ENCODE measurements at regions not wholly inside any gene's neighbourhood (a gene's known extent, or its start where the extent isn't known, plus 50 kb on each side); places are given as distances from the start of the nearest gene placed in this dataset.

GRCh38 chr5:165626161-165626560 is 2120.7 kb downstream of the MAT2B start:
- H3K4me2 ChIP-seq (ENCODE audit: control insufficient read depth, extremely low read depth, insufficient read depth, low read depth, low read length) = no peak overlapping the region
- FAIRE-seq = no peak

GRCh38 chr5:165627548-165628170 is 2122.2 kb downstream of the MAT2B start:
- Histone ChIP-seq H4K20me1 (ENCODE audit: control insufficient read depth, extremely low read depth, insufficient read depth, low read length) (no peaks in the 10 kb centered on the region), H3K36me3 (ENCODE audit: control insufficient read depth in 2 of 2, extremely low read depth in 1 of 2, insufficient read depth in 2 of 2, low read length in 2 of 2) (no peaks in the 10 kb centered on the region), H3K9me1 (ENCODE audit: control insufficient read depth, extremely low read depth, insufficient read depth, low read length) (no peaks in the 10 kb centered on the region), H3K9ac (ENCODE audit: control insufficient read depth, extremely low read depth, insufficient read depth, low read length) (no peak overlapping the region), H3K4me1 (ENCODE audit: control insufficient read depth, extremely low read depth, insufficient read depth, low read length) (no peaks in the 10 kb centered on the region), H3K4me3 (ENCODE audit: control insufficient read depth in 2 of 3, extremely low read depth in 1 of 3, insufficient read depth in 2 of 3, low read depth in 1 of 3, low read length in 3 of 3) (no peak overlapping the region), H3K4me2 (ENCODE audit: control insufficient read depth, extremely low read depth, insufficient read depth, low read depth, low read length) (no peak overlapping the region), H3K27ac (ENCODE audit: control insufficient read depth, insufficient read depth, low read length) (no peak overlapping the region), H3K79me2 (ENCODE audit: control insufficient read depth, insufficient read depth, low read length) (no peaks in the 10 kb centered on the region), H2AFZ (ENCODE audit: control insufficient read depth, low read length) (no peak overlapping the region), H3K27me3 (ENCODE audit: control insufficient read depth, extremely low read depth, insufficient read depth, low read length) (no peaks in the 10 kb centered on the region), H3K9me3 (ENCODE audit: control insufficient read depth, low read depth, low read length) (no peaks in the 10 kb centered on the region)
- no peak for DNase-seq (ENCODE audit: low read depth, low spot score)
- dilution Hi-C loops (cut with MboI; ENCODE audit: extremely low pct_ligation_motif_present, low sequenced_read_pairs) = no loop called here
- FAIRE-seq = no peak
- TF ChIP-seq EZH2 (IDR thresholded peaks at IDR 0.05; ENCODE audit: low read length) (no peak), CTCF (optimal IDR thresholded peaks at IDR 0.05 in 1 of 3, IDR thresholded peaks at IDR 0.05 in 1 of 3, conservative IDR thresholded peaks at IDR 0.05 in 1 of 3; ENCODE audit: extremely low read depth in 1 of 3, insufficient read depth in 2 of 3, low read length in 3 of 3) (no peak)

More at GRCh38 chr5:165626161-165626560, 2120.7 kb downstream of the MAT2B start:
- dilution Hi-C loops (cut with MboI; ENCODE audit: extremely low pct_ligation_motif_present, low sequenced_read_pairs) = no loop called here
- Histone ChIP-seq H3K79me2 (ENCODE audit: control insufficient read depth, insufficient read depth, low read length) (no peaks in the 10 kb centered on the region), H3K9me3 (ENCODE audit: control insufficient read depth, low read depth, low read length) (no peaks in the 10 kb centered on the region), H4K20me1 (ENCODE audit: control insufficient read depth, extremely low read depth, insufficient read depth, low read length) (no peaks in the 10 kb centered on the region), H3K36me3 (ENCODE audit: control insufficient read depth in 2 of 2, extremely low read depth in 1 of 2, insufficient read depth in 2 of 2, low read length in 2 of 2) (no peaks in the 10 kb centered on the region), H3K27ac (ENCODE audit: control insufficient read depth, insufficient read depth, low read length) (no peak overlapping the region), H3K9me1 (ENCODE audit: control insufficient read depth, extremely low read depth, insufficient read depth, low read length) (no peaks in the 10 kb centered on the region), H2AFZ (ENCODE audit: control insufficient read depth, low read length) (no peak overlapping the region), H3K4me3 (ENCODE audit: control insufficient read depth in 2 of 3, extremely low read depth in 1 of 3, insufficient read depth in 2 of 3, low read depth in 1 of 3, low read length in 3 of 3) (no peak overlapping the region), H3K9ac (ENCODE audit: control insufficient read depth, extremely low read depth, insufficient read depth, low read length) (no peak overlapping the region), H3K27me3 (ENCODE audit: control insufficient read depth, extremely low read depth, insufficient read depth, low read length) (no peaks in the 10 kb centered on the region), H3K4me1 (ENCODE audit: control insufficient read depth, extremely low read depth, insufficient read depth, low read length) (no peaks in the 10 kb centered on the region)
- TF ChIP-seq EZH2 (IDR thresholded peaks at IDR 0.05; ENCODE audit: low read length) (no peak), CTCF (optimal IDR thresholded peaks at IDR 0.05 in 1 of 3, IDR thresholded peaks at IDR 0.05 in 1 of 3, conservative IDR thresholded peaks at IDR 0.05 in 1 of 3; ENCODE audit: extremely low read depth in 1 of 3, insufficient read depth in 2 of 3, low read length in 3 of 3) (no peak)
- no peak for DNase-seq (ENCODE audit: low read depth, low spot score)

Measured in keratinocyte (primary cell).